Stimulated activated CD4-positive, alpha-beta T cell treated with anti-CD3 and anti-CD28 coated beads, Interleukin-2, amount 100 ng/mL, for 48 hours (primary cell): ENCODE measurements at regions not wholly inside any gene's neighbourhood (a gene's known extent, or its start where the extent isn't known, plus 50 kb on each side); places are given as distances from the start of the nearest gene placed in this dataset.
"Not testable (repeated sequence)": the region's sequence is repeated elsewhere in the genome, so short reads cannot be mapped to it uniquely, and the experiment has no call there.

ENCODE experiments used
- DNase-seq, 2 donors: peaks; one replicate each; pipeline ENCODE4 v3.0.0-alpha.2; 2020

DNA sequence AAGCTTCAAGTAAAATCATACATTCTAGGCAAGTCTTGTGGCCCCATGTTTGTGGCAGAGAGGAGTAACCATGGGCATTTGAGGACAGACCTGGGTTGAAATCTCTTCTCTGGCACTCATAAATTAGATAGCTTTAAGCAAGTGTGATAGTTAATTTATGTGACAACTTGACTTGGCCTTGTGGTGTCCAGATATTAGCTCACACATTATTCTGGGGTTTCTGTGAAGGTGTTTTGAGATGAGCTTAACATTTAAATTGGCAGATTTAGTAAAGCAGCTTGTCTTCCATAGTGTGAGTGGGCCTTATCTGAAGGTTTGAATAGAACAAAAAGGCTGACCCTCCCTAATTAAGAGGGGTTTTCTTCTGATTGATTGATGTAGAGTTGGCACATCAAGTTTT, 161.4 kb upstream of the SPRY2 start:
- DNase-seq, result no peak

DNA sequence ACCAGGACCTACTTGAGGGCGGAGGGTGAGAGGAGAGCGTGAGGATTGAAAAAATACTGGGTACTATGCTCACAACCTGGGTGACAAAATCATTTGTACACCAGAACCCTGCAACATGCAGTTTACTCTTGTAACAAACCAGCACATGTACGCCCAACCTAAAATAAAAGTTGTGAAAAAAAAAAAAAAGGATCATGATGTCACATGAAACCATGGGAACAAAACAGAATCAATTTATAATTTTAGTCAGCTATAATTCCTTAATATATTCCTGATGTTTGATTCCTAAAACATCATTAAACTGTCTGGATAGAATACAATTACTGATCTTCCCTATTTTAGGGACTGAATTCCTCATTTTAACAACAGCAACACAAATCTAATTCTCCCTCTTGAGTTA, 160.6 kb upstream of the SPRY2 start:
- no peak for DNase-seq

DNA sequence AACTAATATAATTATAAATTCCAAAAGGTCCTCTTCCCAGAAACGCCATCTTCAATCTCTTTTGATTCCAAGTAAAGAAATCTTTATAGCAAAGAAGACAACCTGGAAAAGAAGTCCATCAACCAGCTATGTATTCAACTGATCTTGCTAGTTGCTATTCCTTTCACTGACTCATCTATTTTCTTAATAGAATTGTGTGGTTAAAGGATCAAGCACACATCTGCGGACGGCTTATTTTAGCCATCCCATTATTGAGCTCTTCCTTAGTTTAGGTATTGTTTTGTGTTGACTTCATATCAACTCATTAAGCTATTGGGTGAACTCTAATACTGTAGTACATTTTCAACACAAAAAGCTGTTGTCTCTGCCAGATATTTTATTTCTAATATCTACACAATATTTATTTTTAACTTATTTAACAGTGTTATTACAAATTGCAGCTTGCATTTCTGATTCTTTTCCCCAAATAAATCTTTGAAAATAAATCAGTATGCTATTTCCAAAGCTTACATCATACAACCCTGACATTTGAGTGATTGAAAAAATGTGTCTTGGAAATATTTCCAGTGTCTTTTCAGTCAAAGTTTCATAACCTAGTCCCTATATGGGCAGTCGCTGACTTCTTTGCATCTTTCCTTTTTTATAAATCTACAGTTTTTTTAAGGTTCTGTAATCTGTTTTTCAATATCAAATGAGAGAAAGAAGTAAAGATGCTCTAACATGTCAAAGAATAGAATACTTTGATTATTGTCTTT, 158.8 kb upstream of the SPRY2 start:
- no peak for DNase-seq

DNA sequence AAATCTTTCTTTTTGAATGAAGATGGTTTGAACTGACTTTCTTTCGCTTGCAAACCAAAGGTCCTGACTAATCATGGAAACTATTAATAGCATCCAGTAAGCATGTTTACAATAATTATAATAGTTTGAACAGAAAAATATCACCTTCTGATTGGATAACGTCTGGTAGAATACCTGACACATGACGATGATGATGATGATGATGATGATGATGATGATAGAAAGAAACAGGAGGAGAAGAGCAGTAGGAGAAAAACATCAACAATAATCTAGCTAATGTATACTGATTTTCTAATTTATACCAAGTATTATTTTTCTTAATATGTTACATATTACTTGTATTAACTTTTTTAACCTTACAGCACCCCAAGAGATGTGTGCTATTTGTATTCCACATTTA, 157.5 kb upstream of the SPRY2 start:
- no peak for DNase-seq

DNA sequence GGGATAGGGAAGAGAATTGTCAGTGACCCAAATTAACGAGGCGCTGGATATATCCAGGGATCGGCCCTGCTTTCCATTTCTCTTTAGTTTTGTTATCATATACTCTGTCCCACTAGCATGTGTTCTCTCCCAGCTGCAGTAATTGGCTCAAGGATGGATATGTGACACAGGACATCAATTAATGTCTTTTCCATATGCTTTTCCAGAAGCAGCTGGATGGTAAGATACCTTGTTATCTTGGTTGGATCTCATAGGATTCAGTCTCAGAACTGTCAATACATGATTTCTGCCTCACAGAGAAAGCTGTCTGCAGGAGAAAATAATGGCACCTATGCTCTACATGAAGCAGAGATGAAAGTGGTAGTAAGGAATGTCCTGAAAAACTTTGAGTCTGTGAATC, 157.1 kb upstream of the SPRY2 start:
- no peak for DNase-seq

DNA sequence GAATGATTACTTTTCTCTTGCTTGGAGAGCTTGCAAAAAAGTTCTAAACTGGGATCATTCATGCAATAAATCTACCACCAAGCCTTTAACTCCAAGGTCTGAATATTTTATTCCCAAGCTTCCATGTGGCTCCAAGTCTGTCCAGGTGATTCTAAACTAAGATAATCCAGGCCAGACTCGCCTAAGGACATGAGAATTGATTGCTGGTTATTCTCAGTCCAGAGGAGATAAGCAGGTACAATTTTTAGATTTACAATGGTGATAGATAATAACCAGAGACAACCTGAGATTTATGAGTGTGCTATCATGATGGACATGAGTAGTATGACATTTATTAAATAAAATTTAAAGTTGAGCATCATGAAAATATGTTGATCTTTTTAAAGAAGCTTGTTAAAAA, 156.5 kb upstream of the SPRY2 start:
- DNase-seq, result no peak

DNA sequence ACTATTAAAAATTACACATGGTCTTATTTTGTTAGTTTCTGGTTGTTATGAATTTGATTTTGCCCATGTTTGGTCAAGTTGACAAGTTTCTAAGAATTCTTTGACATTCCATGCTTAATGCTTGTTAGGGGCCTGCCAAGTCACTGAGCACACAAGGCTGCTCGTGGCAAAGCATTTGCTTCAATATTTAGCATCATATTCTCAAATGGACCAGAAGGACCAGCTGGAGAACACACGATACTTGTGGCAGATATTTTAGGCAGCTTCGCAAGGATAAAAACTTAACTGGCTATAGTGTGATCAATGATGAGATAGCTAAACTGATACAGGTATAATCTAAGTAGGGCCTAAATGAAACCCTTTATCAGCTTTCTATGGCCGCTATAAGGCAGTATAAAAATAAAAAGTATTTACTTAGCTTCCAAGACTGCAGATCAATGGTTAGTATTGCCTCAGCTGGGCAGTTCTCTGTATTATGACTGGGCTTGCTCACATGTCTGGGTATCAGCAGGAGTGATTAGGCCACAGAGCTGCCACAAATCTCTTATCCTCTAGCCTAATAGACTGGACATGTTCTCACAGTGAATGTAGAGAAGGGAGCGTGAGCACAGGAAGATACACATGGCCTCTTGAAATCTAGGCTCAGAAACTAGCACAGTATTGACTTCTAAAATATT, 155.9 kb upstream of the SPRY2 start:
- no peak for DNase-seq

DNA sequence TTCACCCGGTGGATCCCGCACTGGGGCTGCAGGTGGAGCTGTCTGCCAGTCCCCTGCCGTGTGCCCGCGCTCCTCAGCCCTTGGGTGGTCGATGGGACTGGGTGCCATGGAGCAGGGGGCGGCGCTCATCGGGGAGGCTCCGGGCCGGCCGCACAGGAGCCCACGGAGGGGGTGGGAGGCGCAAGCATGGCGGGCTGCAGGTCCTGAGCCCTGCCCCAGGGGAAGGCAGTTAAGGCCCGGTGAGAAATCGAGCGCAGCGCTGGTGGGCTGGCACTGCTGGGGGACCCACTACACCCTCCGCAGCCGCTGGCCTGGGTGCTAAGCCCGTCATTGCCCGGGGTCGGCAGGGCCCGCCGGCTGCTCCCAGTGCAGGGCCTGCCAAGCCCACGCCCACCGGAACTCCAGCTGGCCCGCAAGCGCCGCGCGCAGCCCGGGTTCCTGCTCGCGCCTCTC, 149.6 kb upstream of the SPRY2 start:
- not testable (repeated sequence) for DNase-seq

DNA sequence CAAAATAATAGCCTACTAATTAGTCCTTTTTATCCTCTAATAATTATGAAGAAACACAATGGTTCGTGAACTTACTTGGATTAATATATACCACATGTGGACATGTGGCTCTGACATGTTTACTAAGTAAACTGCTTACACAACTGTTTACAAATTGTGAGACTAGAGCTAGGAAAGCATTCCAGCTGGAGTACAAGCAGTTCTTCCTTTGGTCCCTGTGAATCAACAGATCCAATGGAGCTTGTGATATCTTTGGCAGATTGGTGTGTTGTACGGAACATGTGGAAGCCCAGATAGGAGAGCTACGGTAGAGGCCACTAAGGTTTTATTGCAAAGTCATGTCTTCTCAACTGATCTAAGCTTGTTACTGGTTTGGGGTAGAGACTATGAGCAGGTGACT, 145.5 kb upstream of the SPRY2 start:
- DNase-seq, result no peak

DNA sequence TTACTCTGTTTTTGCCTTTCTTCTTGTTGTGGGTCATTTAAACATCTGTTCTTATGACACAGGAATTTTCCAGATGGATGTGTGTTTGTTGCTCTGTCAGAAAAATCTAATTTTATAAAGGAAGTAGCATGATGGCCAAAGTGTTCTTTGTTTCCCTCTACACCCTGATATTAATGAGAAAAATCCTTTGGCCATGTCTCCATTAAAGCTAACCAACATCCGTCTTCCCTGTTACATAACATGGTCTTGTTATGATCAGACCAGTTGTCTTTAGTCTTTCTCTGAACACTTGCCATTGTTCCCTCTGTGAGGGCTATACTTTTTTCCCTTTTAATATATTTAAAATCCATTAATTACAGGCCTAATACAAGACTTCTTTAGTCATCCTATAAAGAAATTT, 142.2 kb upstream of the SPRY2 start:
- no peak for DNase-seq

DNA sequence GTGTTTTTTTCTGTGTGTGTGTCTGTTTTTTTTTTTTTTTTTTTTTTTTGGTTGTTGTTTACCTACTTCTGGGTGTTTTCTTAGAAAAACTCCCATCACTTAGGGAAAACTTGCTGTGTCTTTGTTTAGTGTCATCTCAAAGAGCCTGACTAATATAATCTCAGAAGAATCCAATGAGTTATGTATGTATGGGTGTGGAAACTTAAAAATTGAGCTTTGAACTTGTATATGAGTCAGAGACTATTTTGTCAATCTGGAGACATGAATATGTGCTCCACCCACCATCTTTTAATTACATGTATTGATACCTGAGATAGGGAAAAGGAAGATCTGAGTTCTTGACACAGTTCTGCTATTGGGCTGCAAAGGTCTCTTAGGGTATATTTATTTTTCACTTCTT, 140.7 kb upstream of the SPRY2 start:
- no peak for DNase-seq

DNA sequence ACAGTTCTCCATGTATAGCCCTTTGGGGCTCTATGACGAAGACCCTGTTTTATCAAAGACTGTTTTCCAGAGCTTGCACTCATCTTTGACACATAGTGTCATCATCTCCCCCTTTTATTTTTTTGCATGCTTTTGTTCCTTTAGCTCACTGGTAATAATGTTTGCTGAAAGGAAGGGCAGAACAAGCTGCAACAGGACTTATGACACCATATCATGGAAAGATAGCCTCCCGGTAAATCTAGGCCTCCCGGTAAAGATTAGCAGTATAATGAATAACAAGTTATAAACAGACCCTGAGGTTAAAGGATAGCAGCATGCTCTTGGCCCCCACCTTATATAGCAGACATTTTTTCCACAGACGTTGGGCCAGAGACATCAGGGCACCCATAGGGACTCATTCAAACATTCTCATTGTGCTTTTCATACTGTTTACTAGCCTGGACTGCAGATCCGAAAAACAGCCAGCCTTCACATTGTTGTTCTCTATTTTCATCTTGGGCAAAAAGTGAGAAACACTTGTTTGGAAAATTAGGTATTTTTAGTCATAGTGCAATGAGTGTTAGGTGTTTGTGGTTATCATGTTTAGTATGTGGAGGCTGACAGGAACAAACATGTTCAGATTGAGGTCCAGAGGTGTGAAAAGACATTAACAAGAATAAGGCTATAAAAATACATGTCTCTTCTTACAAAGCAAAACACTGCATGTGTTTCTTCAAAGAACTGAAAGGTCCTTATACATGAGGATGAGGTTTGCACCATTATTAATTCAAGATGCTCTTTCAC, 136.9 kb upstream of the SPRY2 start:
- no peak for DNase-seq

DNA sequence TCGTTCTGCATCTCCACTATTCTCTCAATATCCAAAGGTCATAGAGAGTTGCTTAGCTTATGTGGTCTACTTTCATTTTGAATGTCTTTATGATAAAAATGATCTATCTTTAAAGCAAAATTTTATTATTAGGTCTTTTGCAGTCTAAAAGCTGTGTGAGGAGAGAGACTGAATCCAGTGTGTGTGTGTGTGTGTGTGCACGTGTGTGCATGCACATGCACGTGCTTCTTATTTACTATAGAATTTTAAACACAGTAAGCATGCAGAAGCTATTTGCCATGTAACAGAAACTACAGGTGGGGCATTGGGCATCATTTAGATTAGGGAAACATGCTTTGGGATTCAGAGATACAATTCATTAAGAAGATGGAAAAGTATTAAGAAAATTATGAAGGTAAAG, 136.0 kb upstream of the SPRY2 start:
- no peak for DNase-seq

DNA sequence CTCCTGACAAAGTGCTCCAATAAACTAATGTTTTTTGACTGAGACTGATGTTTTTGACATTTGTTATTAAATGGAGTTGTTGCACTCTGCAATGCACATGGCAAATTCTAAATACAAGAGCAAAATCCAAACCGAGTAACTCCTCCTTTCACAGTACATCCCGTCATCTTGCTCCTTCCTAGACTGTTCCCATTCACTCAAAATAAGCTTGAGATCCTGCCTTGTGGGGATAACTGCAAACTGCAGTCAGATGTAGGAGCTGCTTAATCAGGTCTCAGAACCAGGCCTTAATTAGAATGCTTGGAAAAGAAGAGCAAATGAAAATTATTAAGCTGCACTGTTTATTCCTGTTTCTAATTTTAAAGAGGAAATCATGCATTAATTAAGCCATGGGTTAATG, 134.8 kb upstream of the SPRY2 start:
- DNase-seq, result no peak

DNA sequence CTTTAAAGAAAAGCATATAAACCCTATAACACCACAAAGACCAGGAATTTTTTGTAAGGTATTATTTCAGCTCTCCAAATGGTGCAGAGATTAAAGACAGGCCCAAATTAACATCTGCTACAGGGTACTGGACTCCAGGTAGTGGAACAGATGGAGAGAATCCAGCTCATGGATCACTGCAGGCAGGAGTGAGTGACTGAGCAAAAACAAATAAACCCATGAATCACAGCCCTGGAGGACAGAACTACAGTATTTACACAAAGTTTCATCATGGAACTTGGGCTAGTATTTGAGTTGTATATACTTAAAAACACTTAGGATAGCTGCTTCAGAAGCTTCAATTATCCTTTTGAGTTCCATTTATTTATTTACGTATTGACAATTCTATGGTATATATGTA, 132.8 kb upstream of the SPRY2 start:
- DNase-seq, result no peak

DNA sequence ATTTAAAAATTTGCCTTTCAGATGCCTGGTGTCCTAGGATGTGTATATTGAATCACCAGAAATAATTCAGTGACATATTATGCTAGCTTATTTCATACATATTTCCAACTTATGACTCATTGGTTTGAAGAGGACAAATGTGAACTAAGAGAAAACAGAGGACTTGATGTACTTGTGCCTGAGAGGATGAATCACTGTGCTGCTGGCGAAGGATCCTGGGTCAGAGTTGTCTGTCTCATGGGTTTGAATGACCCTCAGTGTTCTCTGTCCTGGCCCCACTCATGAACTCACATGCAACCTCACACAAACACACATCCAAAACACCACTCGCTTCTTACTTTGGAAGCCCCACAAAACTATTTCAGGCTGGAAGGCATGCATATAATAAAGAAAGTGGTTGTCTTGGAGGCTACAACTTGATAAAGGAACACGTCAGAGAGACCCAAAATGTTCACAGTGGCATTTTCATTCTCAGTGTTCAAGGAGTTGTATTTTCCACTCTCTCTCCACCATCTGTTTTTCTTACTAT, 129.0 kb upstream of the SPRY2 start:
- no peak for DNase-seq

DNA sequence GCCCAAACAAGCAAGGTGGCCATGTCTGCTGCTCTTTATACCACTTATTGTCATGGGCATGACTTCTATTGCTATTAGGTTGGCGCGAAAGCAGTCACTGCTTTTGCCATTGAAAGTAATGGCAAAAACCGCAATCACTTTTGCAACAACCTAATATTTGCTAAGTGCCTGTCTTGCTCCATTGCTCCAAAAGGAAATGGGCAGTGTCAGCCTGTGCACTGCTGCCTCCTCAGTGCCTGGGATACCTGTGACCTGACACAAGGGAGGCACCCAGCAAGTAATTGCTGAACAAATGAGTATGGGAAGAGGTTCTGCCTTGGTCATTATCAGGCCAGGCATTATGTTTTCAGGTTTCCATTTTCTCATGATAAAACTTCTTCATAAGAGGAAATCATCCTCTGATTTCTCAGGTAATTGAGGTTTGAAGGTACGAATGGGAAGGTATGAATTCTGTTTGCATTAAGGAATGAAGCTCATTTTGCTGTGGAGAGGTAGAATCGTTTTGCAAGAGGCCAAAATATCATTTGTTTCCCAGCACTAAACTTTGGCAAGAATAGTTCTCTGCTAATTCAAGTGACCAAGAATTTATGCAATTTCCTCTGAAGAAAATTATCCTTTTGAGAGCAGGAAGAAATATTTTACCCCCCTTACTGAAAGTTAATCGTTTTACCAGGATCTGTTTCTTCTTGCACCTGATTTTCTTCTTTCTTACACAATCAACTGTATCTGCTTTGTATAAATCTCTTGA, 128.4 kb upstream of the SPRY2 start:
- DNase-seq, result no peak

DNA sequence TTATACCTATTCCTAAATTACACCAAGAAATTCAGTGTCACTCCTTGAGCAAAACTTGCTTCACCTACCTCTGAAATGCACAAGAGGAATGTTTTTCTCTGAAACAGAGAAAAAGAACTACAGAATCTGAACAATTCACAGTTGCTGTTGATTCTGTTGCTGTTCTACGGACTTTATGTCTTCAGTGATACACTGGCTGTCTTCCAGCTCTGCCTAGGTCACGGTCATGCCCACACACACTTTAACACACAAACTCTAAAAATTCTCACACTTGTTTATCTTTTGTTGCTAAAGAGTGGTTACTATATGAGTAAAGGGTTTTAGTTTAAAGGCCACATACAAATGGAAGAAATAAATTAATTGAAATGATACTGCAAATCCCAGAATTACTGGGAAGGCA, 124.4 kb upstream of the SPRY2 start:
- no peak for DNase-seq

DNA sequence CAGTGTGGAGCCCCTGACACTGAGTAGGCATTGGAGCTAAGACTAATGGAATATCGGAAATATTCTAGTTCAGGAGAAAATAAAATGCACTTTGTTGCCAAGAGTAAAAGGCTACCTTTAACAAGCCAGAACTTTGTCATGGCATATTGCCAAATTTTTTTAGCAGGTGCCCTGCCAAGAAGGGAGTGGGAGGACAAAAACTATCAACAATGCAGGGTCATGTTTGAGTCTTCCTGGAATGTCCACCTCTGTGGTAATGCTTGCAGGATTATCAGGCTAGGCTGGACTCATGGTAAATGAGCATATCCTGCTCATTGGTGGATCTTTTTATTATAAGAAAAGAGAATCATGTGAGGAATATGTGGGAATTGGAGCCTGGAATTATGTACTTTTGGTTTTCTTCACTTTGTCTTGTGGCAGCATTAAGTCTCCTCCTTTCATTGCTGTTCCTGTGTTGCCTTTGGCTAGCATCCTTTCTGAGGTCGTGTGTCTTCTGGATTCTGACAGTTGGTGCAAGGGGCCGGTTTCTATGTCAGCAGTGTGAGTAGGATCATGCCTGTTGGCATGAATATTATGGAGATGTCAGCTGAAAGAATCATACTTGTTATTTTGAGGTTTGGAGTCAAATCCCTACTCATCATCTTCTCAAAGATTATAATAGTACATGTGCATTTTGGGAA, 122.9 kb upstream of the SPRY2 start:
- no peak for DNase-seq

DNA sequence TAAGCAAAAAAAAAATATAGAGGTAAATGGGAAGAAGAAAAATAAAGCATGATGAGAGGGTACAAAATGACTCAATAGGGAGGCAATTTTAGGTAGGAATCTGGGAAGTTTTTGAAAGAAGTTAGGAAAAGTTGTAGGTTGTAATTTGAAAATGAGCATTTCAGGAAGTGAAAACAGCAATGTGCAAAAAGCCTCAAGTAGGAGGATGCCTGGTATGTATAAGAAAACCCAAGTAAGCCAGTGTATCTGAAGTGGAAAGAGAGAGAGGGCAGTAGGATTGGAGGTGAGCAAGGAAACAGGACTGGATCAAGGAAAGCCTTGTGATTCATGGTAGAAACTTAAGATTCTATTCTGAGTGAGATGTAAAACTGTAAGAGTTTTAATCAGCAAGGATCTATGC, 121.6 kb upstream of the SPRY2 start:
- DNase-seq, result no peak

DNA sequence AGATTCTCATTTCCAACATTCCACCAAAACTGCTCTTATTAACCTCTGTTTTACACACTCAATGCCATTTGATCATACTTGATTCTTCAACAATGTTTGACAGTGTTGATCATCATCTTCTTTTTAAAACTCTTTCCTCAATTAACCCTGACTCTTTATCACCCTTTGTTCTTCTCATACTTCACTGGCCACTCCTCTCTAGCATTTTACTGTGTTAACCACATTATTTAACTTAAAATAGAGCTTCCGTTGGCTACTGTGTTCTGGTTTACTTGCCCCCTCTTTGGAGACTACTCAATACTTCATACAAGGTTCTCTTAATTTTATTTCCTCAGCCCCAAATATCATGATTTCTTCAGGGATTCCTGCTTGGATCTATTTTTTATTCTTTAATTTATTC, 121.1 kb upstream of the SPRY2 start:
- no peak for DNase-seq

DNA sequence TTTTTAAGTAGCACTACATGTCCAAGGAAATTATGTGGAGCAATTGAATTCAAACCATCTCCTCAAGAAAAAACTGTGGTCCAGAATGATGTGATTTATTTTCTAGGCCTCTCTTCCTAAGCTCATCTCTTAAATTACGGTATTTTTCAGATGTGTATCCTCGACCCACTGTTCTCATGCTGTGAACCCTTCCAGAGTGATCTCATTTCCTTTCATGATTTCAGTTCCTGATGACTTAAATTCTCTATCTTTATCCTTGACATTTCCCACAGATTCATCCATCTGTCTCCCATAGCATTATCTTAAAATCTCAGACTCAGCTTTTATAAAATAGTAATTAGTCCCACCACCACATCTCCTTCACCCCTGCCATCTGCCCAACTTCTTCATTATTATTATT, 117.6 kb upstream of the SPRY2 start:
- no peak for DNase-seq
